ENCODE measurements at regions not wholly inside any gene's neighbourhood (a gene's known extent, or its start where the extent isn't known, plus 50 kb on each side); places are given as distances from the start of the nearest gene placed in this dataset.

- Histone ChIP-seq H3K27me3 (ENCODE audit: control insufficient read depth, insufficient read depth, low read length) (peaks cover 8% of the 10 kb centered on the region), H3K27ac (ENCODE audit: low read depth, low read length) (no peak overlapping the region), H3K36me3 (ENCODE audit: control insufficient read depth, insufficient read depth, low read length) (no peaks in the 10 kb centered on the region), H3K9me3 (ENCODE audit: control insufficient read depth, insufficient read depth, low read length) (no peaks in the 10 kb centered on the region), H3K4me1 (ENCODE audit: control insufficient read depth, insufficient read depth, low read length) (no peaks in the 10 kb centered on the region), H3K4me3 (ENCODE audit: low read depth, low read length) (no peak overlapping the region)
- 83% methylated on average over 1 of the region's 2 CpGs for WGBS (ENCODE audit: insufficient coverage)
- DNase-seq (ENCODE audit: low read depth in 4 of 6, low spot score in 6 of 6) = no peak
Measured at GRCh38 chrX:44071847-44072551, 98.8 kb upstream of the NDP start.

GRCh38 chrX:44071070-44071645, 98.0 kb upstream of the NDP start:
- Histone ChIP-seq H3K4me1 (ENCODE audit: control insufficient read depth, insufficient read depth, low read length) (no peaks in the 10 kb centered on the region), H3K36me3 (ENCODE audit: control insufficient read depth, insufficient read depth, low read length) (no peaks in the 10 kb centered on the region), H3K4me3 (ENCODE audit: low read depth, low read length) (no peak overlapping the region), H3K27ac (ENCODE audit: low read depth, low read length) (no peak overlapping the region), H3K9me3 (ENCODE audit: control insufficient read depth, insufficient read depth, low read length) (no peaks in the 10 kb centered on the region), H3K27me3 (ENCODE audit: control insufficient read depth, insufficient read depth, low read length) (peaks cover 8% of the 10 kb centered on the region)
- DNase-seq (ENCODE audit: low read depth in 4 of 6, low spot score in 6 of 6) = no peak
- 100% methylated on average over 1 of the region's 3 CpGs for WGBS (ENCODE audit: insufficient coverage)

GRCh38 chrX:44068043-44068442, 94.9 kb upstream of the NDP start:
- Histone ChIP-seq H3K9me3 (ENCODE audit: control insufficient read depth, insufficient read depth, low read length) (no peaks in the 10 kb centered on the region), H3K4me1 (ENCODE audit: control insufficient read depth, insufficient read depth, low read length) (no peaks in the 10 kb centered on the region), H3K36me3 (ENCODE audit: control insufficient read depth, insufficient read depth, low read length) (no peaks in the 10 kb centered on the region), H3K27ac (ENCODE audit: low read depth, low read length) (no peak overlapping the region), H3K4me3 (ENCODE audit: low read depth, low read length) (no peak overlapping the region), H3K27me3 (ENCODE audit: control insufficient read depth, insufficient read depth, low read length) (peaks cover 7% of the 10 kb centered on the region)
- no peak for DNase-seq (ENCODE audit: low read depth in 4 of 6, low spot score in 6 of 6)
- WGBS (ENCODE audit: insufficient coverage) = 100% methylated on average over 1 of the region's 2 CpGs

GRCh38 chrX:44063606-44064005, 90.4 kb upstream of the NDP start:
- Histone ChIP-seq H3K4me3 (ENCODE audit: low read depth, low read length) (no peak overlapping the region), H3K9me3 (ENCODE audit: control insufficient read depth, insufficient read depth, low read length) (no peaks in the 10 kb centered on the region), H3K27me3 (ENCODE audit: control insufficient read depth, insufficient read depth, low read length) (peaks cover 5% of the 10 kb centered on the region), H3K36me3 (ENCODE audit: control insufficient read depth, insufficient read depth, low read length) (no peaks in the 10 kb centered on the region), H3K4me1 (ENCODE audit: control insufficient read depth, insufficient read depth, low read length) (no peaks in the 10 kb centered on the region), H3K27ac (ENCODE audit: low read depth, low read length) (no peak overlapping the region)
- WGBS (ENCODE audit: insufficient coverage) = 87% methylated on average over 4 of the region's 4 CpGs
- no peak for DNase-seq (ENCODE audit: low read depth in 4 of 6, low spot score in 6 of 6)

- WGBS (ENCODE audit: insufficient coverage) = 82% methylated on average over 2 of the region's 3 CpGs
- no peaks in the 10 kb centered on the region for H3K9me3 ChIP-seq (ENCODE audit: control insufficient read depth, insufficient read depth, low read length)
- H3K4me1 ChIP-seq (ENCODE audit: control insufficient read depth, insufficient read depth, low read length) = no peaks in the 10 kb centered on the region
Measured at GRCh38 chrX:44062840-44063239, 89.7 kb upstream of the NDP start.

GRCh38 chrX:44061968-44062614, 88.9 kb upstream of the NDP start:
- Histone ChIP-seq H3K27me3 (ENCODE audit: control insufficient read depth, insufficient read depth, low read length) (peaks cover 9% of the 10 kb centered on the region), H3K4me1 (ENCODE audit: control insufficient read depth, insufficient read depth, low read length) (no peaks in the 10 kb centered on the region), H3K4me3 (ENCODE audit: low read depth, low read length) (no peak overlapping the region), H3K36me3 (ENCODE audit: control insufficient read depth, insufficient read depth, low read length) (no peaks in the 10 kb centered on the region), H3K9me3 (ENCODE audit: control insufficient read depth, insufficient read depth, low read length) (no peaks in the 10 kb centered on the region), H3K27ac (ENCODE audit: low read depth, low read length) (no peak overlapping the region)
- WGBS (ENCODE audit: insufficient coverage) = no CpG with 5 or more reads among the region's 4 CpGs
- no peak for DNase-seq (ENCODE audit: low read depth in 4 of 6, low spot score in 6 of 6)

More at GRCh38 chrX:44062840-44063239, 89.7 kb upstream of the NDP start:
- H3K36me3 ChIP-seq (ENCODE audit: control insufficient read depth, insufficient read depth, low read length) = no peaks in the 10 kb centered on the region
- H3K4me3 ChIP-seq (ENCODE audit: low read depth, low read length) = no peak overlapping the region
- DNase-seq (ENCODE audit: low read depth in 4 of 6, low spot score in 6 of 6) = no peak
- peaks cover 6% of the 10 kb centered on the region for H3K27me3 ChIP-seq (ENCODE audit: control insufficient read depth, insufficient read depth, low read length)
- no peak overlapping the region for H3K27ac ChIP-seq (ENCODE audit: low read depth, low read length)

DNA sequence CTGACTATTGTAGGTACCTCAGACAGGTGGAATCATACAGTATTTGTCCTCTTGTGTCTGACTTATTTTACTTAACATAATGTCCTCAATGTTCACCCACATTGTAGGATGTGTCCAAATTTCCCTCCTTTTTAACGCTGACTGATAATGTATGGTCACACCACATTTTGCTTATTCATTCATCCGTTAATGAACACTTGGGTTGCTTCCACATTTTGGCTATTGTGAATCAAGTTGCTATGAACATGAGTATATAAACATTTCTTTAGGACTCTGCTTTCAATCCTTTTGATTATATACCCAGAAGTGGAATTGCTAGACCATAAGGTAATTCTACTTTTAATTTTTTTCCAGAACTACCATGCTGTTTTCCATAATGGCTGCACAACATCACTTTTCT, 87.0 kb upstream of the NDP start:
- peaks cover 14% of the 10 kb centered on the region for H3K27me3 ChIP-seq (ENCODE audit: control insufficient read depth, insufficient read depth, low read length)
- H3K27ac ChIP-seq (ENCODE audit: low read depth, low read length) = no peak overlapping the region
- no peaks in the 10 kb centered on the region for H3K9me3 ChIP-seq (ENCODE audit: control insufficient read depth, insufficient read depth, low read length)
- H3K4me1 ChIP-seq (ENCODE audit: control insufficient read depth, insufficient read depth, low read length) = no peaks in the 10 kb centered on the region
- DNase-seq (ENCODE audit: low read depth in 4 of 6, low spot score in 6 of 6) = no peak
- H3K36me3 ChIP-seq (ENCODE audit: control insufficient read depth, insufficient read depth, low read length) = no peaks in the 10 kb centered on the region
- no CpG with 5 or more reads among the region's 2 CpGs for WGBS (ENCODE audit: insufficient coverage)
- no peak overlapping the region for H3K4me3 ChIP-seq (ENCODE audit: low read depth, low read length)

GRCh38 chrX:44058339-44058738, 85.1 kb upstream of the NDP start:
- no peaks in the 10 kb centered on the region for H3K9me3 ChIP-seq (ENCODE audit: control insufficient read depth, insufficient read depth, low read length)
- H3K27ac ChIP-seq (ENCODE audit: low read depth, low read length) = no peak overlapping the region
- 68% methylated on average over 3 of the region's 4 CpGs for WGBS (ENCODE audit: insufficient coverage)
- no peaks in the 10 kb centered on the region for H3K4me1 ChIP-seq (ENCODE audit: control insufficient read depth, insufficient read depth, low read length)
- H3K27me3 ChIP-seq (ENCODE audit: control insufficient read depth, insufficient read depth, low read length) = peaks cover 14% of the 10 kb centered on the region
- no peak overlapping the region for H3K4me3 ChIP-seq (ENCODE audit: low read depth, low read length)
- H3K36me3 ChIP-seq (ENCODE audit: control insufficient read depth, insufficient read depth, low read length) = no peaks in the 10 kb centered on the region
- no peak for DNase-seq (ENCODE audit: low read depth in 4 of 6, low spot score in 6 of 6)

- H3K27me3 ChIP-seq (ENCODE audit: control insufficient read depth, insufficient read depth, low read length) = peaks cover 10% of the 10 kb centered on the region
- no peaks in the 10 kb centered on the region for H3K36me3 ChIP-seq (ENCODE audit: control insufficient read depth, insufficient read depth, low read length)
- H3K27ac ChIP-seq (ENCODE audit: low read depth, low read length) = no peak overlapping the region
- DNase-seq (ENCODE audit: low read depth in 4 of 6, low spot score in 6 of 6) = no peak
- no peak overlapping the region for H3K4me3 ChIP-seq (ENCODE audit: low read depth, low read length)
- 55% methylated on average over 2 of the region's 4 CpGs for WGBS (ENCODE audit: insufficient coverage)
- no peaks in the 10 kb centered on the region for H3K4me1 ChIP-seq (ENCODE audit: control insufficient read depth, insufficient read depth, low read length)
- peaks cover 4% of the 10 kb centered on the region for H3K9me3 ChIP-seq (ENCODE audit: control insufficient read depth, insufficient read depth, low read length)
Measured at GRCh38 chrX:44055638-44056037, 82.4 kb upstream of the NDP start.
